A673 (cell line): ENCODE measurements at regions not wholly inside any gene's neighbourhood (a gene's known extent, or its start where the extent isn't known, plus 50 kb on each side); places are given as distances from the start of the nearest gene placed in this dataset.

ENCODE experiments used
- BruUV-seq: library from RNA; stranded (reverse); fragments of 400-500 nt; replicated peaks from 2 replicates; lab custom pipeline; 2021; lab: Mats Ljungman, UMichigan
- CTCF ChIA-PET: fragments of 300-600 bp; sonication (Branson Sonifier 250); formaldehyde crosslinking; loops from one replicate; lab custom pipeline; 2022; ENCODE audit warnings: antibody characterized with exemption; lab: Charles Lee
- POLR2A ChIA-PET: fragments of 300-600 bp; sonication (Branson Sonifier 250); formaldehyde crosslinking; loops from one replicate; lab custom pipeline; 2022; ENCODE audit warnings: antibody characterized with exemption; ENCODE audit not compliant: low non-redundant PET; lab: Charles Lee
- DNase-seq: peaks from one replicate; pipeline ENCODE4 v3.0.0-alpha.2; 2015; ENCODE audit warnings: low spot score
- H3K27ac ChIP-seq: fragments of 200-600 bp; sonication (generic); 2 replicates; pipeline ENCODE4 v1.5.1; 2016; ENCODE audit warnings: mixed run types, low read depth, mild to moderate bottlenecking, mixed read lengths, antibody characterized with exemption, low read length; ENCODE audit not compliant: poor library complexity, severe bottlenecking
- H3K27me3 ChIP-seq: fragments of 200-600 bp; sonication (generic); replicated peaks from 2 replicates; pipeline ENCODE4 v1.6.1; 2017; ENCODE audit warnings: mixed run types, low read depth, mild to moderate bottlenecking, mixed read lengths, antibody characterized with exemption, low read length; ENCODE audit not compliant: insufficient read depth, poor library complexity
- H3K36me3 ChIP-seq: fragments of 200-600 bp; sonication (generic); 2 replicates; pipeline ENCODE4 v1.6.1; 2016; ENCODE audit warnings: mixed run types, mild to moderate bottlenecking, mixed read lengths, antibody characterized with exemption, low read length; ENCODE audit not compliant: insufficient read depth, poor library complexity, severe bottlenecking
- H3K4me1 ChIP-seq: fragments of 200-600 bp; sonication (generic); 2 replicates; pipeline ENCODE4 v1.6.1; 2017; ENCODE audit warnings: mixed run types, mild to moderate bottlenecking, mixed read lengths, antibody characterized with exemption, low read length; ENCODE audit not compliant: insufficient read depth, poor library complexity, severe bottlenecking
- H3K4me3 ChIP-seq: fragments of 200-600 bp; sonication (generic); 2 replicates; pipeline ENCODE4 v1.5.1; 2016; ENCODE audit warnings: low read depth, mixed run types, mild to moderate bottlenecking, mixed read lengths, low read length; ENCODE audit not compliant: poor library complexity, severe bottlenecking
- H3K9me3 ChIP-seq: fragments of 200-600 bp; sonication (generic); 2 replicates; pipeline ENCODE4 v1.6.1; 2016; ENCODE audit warnings: mixed run types, low read depth, mild to moderate bottlenecking, mixed read lengths, antibody characterized with exemption, low read length; ENCODE audit not compliant: poor library complexity, severe bottlenecking
- CTCF ChIP-seq: fragments of 300-800, 200-600 bp; sonication (generic); conservative IDR thresholded peaks from 2 replicates; pipeline ENCODE4 v1.5.1; 2017; ENCODE audit warnings: low read depth, mild to moderate bottlenecking, antibody characterized with exemption, low read length, moderate library complexity, mixed read lengths
- EZH2 ChIP-seq: fragments of 200-600 bp; sonication (generic); IDR thresholded peaks from 2 replicates; pipeline ENCODE4 v1.6.1; 2017; ENCODE audit warnings: borderline replicate concordance, low read depth, mild to moderate bottlenecking, mixed read lengths, antibody characterized with exemption, low read length; ENCODE audit not compliant: poor library complexity, severe bottlenecking
- intact Hi-C: fragments of 100-400 bp; cut with micrococcal nuclease; formaldehyde crosslinking; loops from one replicate; pipeline ENCODE4 v1.10.0; 2022; ENCODE audit not compliant: unreplicated experiment

GRCh38 chr2:153641046-153641445 is 162.5 kb upstream of the RPRM start:
- Histone ChIP-seq H3K9me3 (no peaks in the 10 kb centered on the region), H3K27ac (no peak overlapping the region), H3K4me1 (no peaks in the 10 kb centered on the region), H3K4me3 (no peak overlapping the region), H3K27me3 (peaks cover 5% of the 10 kb centered on the region), H3K36me3 (no peaks in the 10 kb centered on the region)
- intact Hi-C loops, result no loop called here
- ChIA-PET POLR2A (no interaction called here), CTCF (no interaction called here)
- TF ChIP-seq EZH2 (no peak), CTCF (no peak)
- BruUV-seq, result no TSS peak
- DNase-seq, result no peak

GRCh38 chr2:153644955-153645354 is 166.4 kb upstream of the RPRM start:
- TF ChIP-seq CTCF (no peak), EZH2 (no peak)
- H3K9me3 ChIP-seq, result no peaks in the 10 kb centered on the region
- DNase-seq, result no peak
- no peaks in the 10 kb centered on the region for H3K36me3 ChIP-seq
- no peaks in the 10 kb centered on the region for H3K4me1 ChIP-seq
- intact Hi-C loops, result no loop called here
- no TSS peak for BruUV-seq
- ChIA-PET CTCF (no interaction called here), POLR2A (no interaction called here)
- H3K4me3 ChIP-seq, result no peak overlapping the region
- H3K27ac ChIP-seq, result no peak overlapping the region
- H3K27me3 ChIP-seq, result no peaks in the 10 kb centered on the region

GRCh38 chr2:153645599-153645998 is 167.0 kb upstream of the RPRM start:
- Histone ChIP-seq H3K27me3 (no peaks in the 10 kb centered on the region), H3K9me3 (no peaks in the 10 kb centered on the region), H3K36me3 (no peaks in the 10 kb centered on the region), H3K4me3 (no peak overlapping the region), H3K4me1 (no peaks in the 10 kb centered on the region), H3K27ac (no peak overlapping the region)
- TF ChIP-seq EZH2, result no peak
- POLR2A ChIA-PET, result no interaction called here
- no TSS peak for BruUV-seq
- CTCF ChIA-PET, result no interaction called here
- intact Hi-C loops, result no loop called here
- DNase-seq, result no peak

GRCh38 chr2:153657651-153658050 is 179.1 kb upstream of the RPRM start:
- TF ChIP-seq CTCF, result no peak
- TF ChIP-seq EZH2, result no peak
- no peak overlapping the region for H3K27ac ChIP-seq
- no peaks in the 10 kb centered on the region for H3K4me1 ChIP-seq
- no peaks in the 10 kb centered on the region for H3K36me3 ChIP-seq
- CTCF ChIA-PET, result no interaction called here
- no peak overlapping the region for H3K4me3 ChIP-seq
- intact Hi-C loops, result no loop called here
- no TSS peak for BruUV-seq
- no peak for DNase-seq
- POLR2A ChIA-PET, result no interaction called here
- H3K9me3 ChIP-seq, result no peaks in the 10 kb centered on the region
- H3K27me3 ChIP-seq, result no peaks in the 10 kb centered on the region
